B cell (primary cell): ENCODE measurements at regions not wholly inside any gene's neighbourhood (a gene's known extent, or its start where the extent isn't known, plus 50 kb on each side); places are given as distances from the start of the nearest gene placed in this dataset.

Source experiments
- EZH2 ChIP-seq: IDR thresholded peaks from 2 replicates; pipeline ENCODE4 v1.6.1; 2012; ENCODE audit warnings: borderline replicate concordance, low read depth, mild to moderate bottlenecking, moderate library complexity, low read length; ENCODE audit not compliant: insufficient read depth, poor library complexity, severe bottlenecking
- TF ChIP-seq, protein P1 (sequence below): fragments of 200-600 bp; IDR thresholded peaks from one replicate; pipeline ENCODE4 v1.8.0; 2022; ENCODE audit warnings: antibody characterized with exemption, mild to moderate bottlenecking

DNA sequence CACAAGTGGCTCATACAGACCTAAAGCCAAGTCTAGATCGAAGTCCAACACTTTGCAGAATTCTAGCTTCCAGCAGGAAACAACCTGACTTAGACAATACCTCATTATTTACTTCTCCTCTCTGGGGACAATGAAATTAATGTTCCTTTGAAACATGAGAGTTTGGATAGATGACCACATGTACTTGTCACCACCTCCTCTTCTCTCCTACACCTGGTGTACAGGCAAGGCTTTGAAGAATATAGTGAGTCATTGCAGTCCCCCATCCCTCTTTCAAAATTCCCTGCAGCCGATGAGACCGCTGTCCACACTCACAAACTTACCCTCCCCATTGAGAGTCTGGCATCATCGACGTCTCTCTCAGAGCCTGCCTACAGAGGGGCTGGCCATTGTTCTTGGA lies 189.0 kb upstream of the HES1 start:
- TF ChIP-seq, protein P1, sequence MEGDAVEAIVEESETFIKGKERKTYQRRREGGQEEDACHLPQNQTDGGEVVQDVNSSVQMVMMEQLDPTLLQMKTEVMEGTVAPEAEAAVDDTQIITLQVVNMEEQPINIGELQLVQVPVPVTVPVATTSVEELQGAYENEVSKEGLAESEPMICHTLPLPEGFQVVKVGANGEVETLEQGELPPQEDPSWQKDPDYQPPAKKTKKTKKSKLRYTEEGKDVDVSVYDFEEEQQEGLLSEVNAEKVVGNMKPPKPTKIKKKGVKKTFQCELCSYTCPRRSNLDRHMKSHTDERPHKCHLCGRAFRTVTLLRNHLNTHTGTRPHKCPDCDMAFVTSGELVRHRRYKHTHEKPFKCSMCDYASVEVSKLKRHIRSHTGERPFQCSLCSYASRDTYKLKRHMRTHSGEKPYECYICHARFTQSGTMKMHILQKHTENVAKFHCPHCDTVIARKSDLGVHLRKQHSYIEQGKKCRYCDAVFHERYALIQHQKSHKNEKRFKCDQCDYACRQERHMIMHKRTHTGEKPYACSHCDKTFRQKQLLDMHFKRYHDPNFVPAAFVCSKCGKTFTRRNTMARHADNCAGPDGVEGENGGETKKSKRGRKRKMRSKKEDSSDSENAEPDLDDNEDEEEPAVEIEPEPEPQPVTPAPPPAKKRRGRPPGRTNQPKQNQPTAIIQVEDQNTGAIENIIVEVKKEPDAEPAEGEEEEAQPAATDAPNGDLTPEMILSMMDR = no peak
- no peak for TF ChIP-seq EZH2
